Lung (tissue), 11 donors: ENCODE measurements at regions not wholly inside any gene's neighbourhood (a gene's known extent, or its start where the extent isn't known, plus 50 kb on each side); places are given as distances from the start of the nearest gene placed in this dataset.

Experiments used
- ATAC-seq: fragments of 200-7000 bp; cut with Tn5 transposase; one replicate; pipeline ENCODE4 v1.9.1; 2020; ENCODE audit warnings: moderate number of reproducible peaks; ENCODE audit not compliant: insufficient read depth, low FRiP score
- DNase-seq, 3 donors: peaks; one replicate each; pipeline ENCODE4 v3.0.0-alpha.2; 2013 to 2017
- H3K27ac ChIP-seq, 2 donors: one replicate each; pipeline ENCODE4 v1.5.1; 2013; ENCODE audit warnings: mild to moderate bottlenecking in 2 of 2, moderate library complexity in 2 of 2, control low read depth in 1 of 2, inconsistent platforms in 1 of 2, low read depth in 1 of 2, low read length in 1 of 2
- H3K27me3 ChIP-seq, 3 donors: one replicate each; pipeline ENCODE4 v1.5.1; 2013; ENCODE audit warnings: low read length in 2 of 3; ENCODE audit not compliant: control insufficient read depth in 3 of 3, insufficient read depth in 3 of 3
- H3K36me3 ChIP-seq, 4 donors: one replicate each; pipeline ENCODE4 v1.5.1; 2013; ENCODE audit warnings: low read length in 4 of 4, mild to moderate bottlenecking in 1 of 4, moderate library complexity in 1 of 4; ENCODE audit not compliant: control insufficient read depth in 4 of 4, insufficient read depth in 4 of 4
- H3K4me1 ChIP-seq, 5 donors: one replicate each; pipeline ENCODE4 v1.5.1; 2013; ENCODE audit warnings: low read length in 5 of 5, mild to moderate bottlenecking in 2 of 5, moderate library complexity in 1 of 5; ENCODE audit not compliant: control insufficient read depth in 5 of 5, insufficient read depth in 5 of 5
- H3K4me3 ChIP-seq: one replicate; pipeline ENCODE4 v1.5.1; 2013; ENCODE audit warnings: mild to moderate bottlenecking, control low read depth, moderate library complexity
- H3K9ac ChIP-seq, 2 donors: one replicate each; pipeline ENCODE4 v1.5.1; 2013; ENCODE audit warnings: low read length in 2 of 2, control low read depth in 1 of 2; ENCODE audit not compliant: insufficient read depth in 1 of 2
- H3K9me3 ChIP-seq, 4 donors: one replicate each; pipeline ENCODE4 v1.5.1; 2013; ENCODE audit warnings: low read length in 3 of 4, mild to moderate bottlenecking in 1 of 4, moderate library complexity in 1 of 4; ENCODE audit not compliant: control insufficient read depth in 4 of 4, insufficient read depth in 3 of 4
- CTCF ChIP-seq: IDR thresholded peaks from 2 replicates; pipeline ENCODE4 v1.5.1; 2012; ENCODE audit warnings: mild to moderate bottlenecking; ENCODE audit errors: control extremely low read depth, extremely low read depth
- WGBS, 2 donors: extraction: QIAGEN DNeasy Blood & Tissue Kit; methylation state at CpG; one replicate each; pipeline ENCODE4 v1.1.7; 2013; 5-methylcytosine and 5-hydroxymethylcytosine counted together
- donor health status: control.
- donor health status: control.
- donor health status: Bipolar disorder and iron deficiency.
- donor health status: healthy.
- donor health status: DM: yes; HTN: yes; CAD: no.

DNA sequence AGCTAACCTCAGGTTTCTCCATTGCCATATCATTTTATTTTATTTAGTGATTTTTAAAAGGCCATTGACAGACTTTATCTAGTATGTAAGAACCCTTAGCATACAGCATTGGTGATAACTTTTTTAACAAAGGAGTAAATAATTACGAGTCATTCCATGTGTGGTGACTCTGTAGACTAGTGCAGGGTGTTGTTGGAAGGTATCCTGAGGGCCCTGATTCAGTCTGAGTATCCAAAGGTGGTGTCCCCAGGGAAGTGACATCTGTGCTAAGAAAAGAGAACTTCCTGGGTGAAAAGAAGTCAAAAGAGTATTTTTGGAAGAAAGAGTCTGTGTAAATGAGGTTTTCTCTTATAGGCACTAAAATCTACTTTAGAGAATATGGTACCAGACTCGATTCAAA lies 308.4 kb downstream of the C7orf25 start:
- Histone ChIP-seq H3K27me3 (no peaks in the 10 kb centered on the region), H3K27ac (no peak overlapping the region), H3K9me3 (no peaks in the 10 kb centered on the region), H3K36me3 (no peaks in the 10 kb centered on the region), H3K4me3 (no peak overlapping the region), H3K9ac (no peak overlapping the region), H3K4me1 (peaks cover 0 to 12% (median 0%) of the 10 kb centered on the region in 5 donors)
- no peak for ATAC-seq
- no peak for TF ChIP-seq CTCF
- 85 to 89% methylated on average over 2 of the region's 2 CpGs for WGBS, 2 donors
- no peak for DNase-seq

- Histone ChIP-seq H3K4me1 (no peaks in the 10 kb centered on the region), H3K27ac (no peak overlapping the region), H3K9me3 (peaks cover 0 to 2% (median 0%) of the 10 kb centered on the region in 4 donors), H3K4me3 (no peak overlapping the region), H3K36me3 (no peaks in the 10 kb centered on the region), H3K9ac (no peak overlapping the region), H3K27me3 (no peaks in the 10 kb centered on the region)
- no peak for TF ChIP-seq CTCF
- no peak for ATAC-seq
- DNase-seq = no peak
- WGBS, 2 donors = 82 to 92% methylated on average over 3 of the region's 3 CpGs
These were observed 314.6 kb downstream of the C7orf25 start for GRCh38 chr7:42597300-42597699.

- no peak overlapping the region for H3K27ac ChIP-seq
- no peak overlapping the region for H3K4me3 ChIP-seq
- no peak overlapping the region for H3K9ac ChIP-seq
- H3K9me3 ChIP-seq = peaks cover 0 to 2% (median 0%) of the 10 kb centered on the region in 4 donors
- H3K27me3 ChIP-seq = no peaks in the 10 kb centered on the region
- no peak for TF ChIP-seq CTCF
- ATAC-seq (no peak), DNase-seq (no peak)
- H3K4me1 ChIP-seq = no peaks in the 10 kb centered on the region
- no peaks in the 10 kb centered on the region for H3K36me3 ChIP-seq
These were observed 315.1 kb downstream of the C7orf25 start for GRCh38 chr7:42596737-42597136.

- DNase-seq (no peak), ATAC-seq (no peak)
- Histone ChIP-seq H3K4me3 (no peak overlapping the region), H3K9ac (no peak overlapping the region), H3K4me1 (no peaks in the 10 kb centered on the region), H3K27ac (no peak overlapping the region), H3K9me3 (peaks cover 0 to 2% (median 0%) of the 10 kb centered on the region in 4 donors), H3K36me3 (no peaks in the 10 kb centered on the region), H3K27me3 (no peaks in the 10 kb centered on the region)
- WGBS, 2 donors = 93 to 94% methylated on average over 3 of the region's 3 CpGs
- TF ChIP-seq CTCF = no peak
These were observed 318.0 kb downstream of the C7orf25 start for GRCh38 chr7:42593860-42594259.
